ENCODE measurements at regions not wholly inside any gene's neighbourhood (a gene's known extent, or its start where the extent isn't known, plus 50 kb on each side); places are given as distances from the start of the nearest gene placed in this dataset.

- DNase-seq: no peak
These were observed 484.5 kb upstream of the DAB1 start for GRCh38 chr1:57908147-57908890.

GRCh38 chr1:57901208-57901919 is 477.5 kb upstream of the DAB1 start:
- DNase-seq: no peak

GRCh38 chr1:57898531-57898930 is 474.7 kb upstream of the DAB1 start:
- no peak for DNase-seq

- DNase-seq: no peak
These were observed 473.7 kb upstream of the DAB1 start for GRCh38 chr1:57897581-57897980.

- DNase-seq: no peak
These were observed 470.5 kb upstream of the DAB1 start for GRCh38 chr1:57894315-57894714.

GRCh38 chr1:57889676-57890320 is 465.9 kb upstream of the DAB1 start:
- DNase-seq: no peak

- DNase-seq: no peak
These were observed 464.2 kb upstream of the DAB1 start for GRCh38 chr1:57887964-57888491.

GRCh38 chr1:57886376-57886775 is 462.5 kb upstream of the DAB1 start:
- DNase-seq: no peak

GRCh38 chr1:57883642-57883995 is 459.8 kb upstream of the DAB1 start:
- no peak for DNase-seq

GRCh38 chr1:57882934-57883641 is 459.2 kb upstream of the DAB1 start:
- DNase-seq: no peak

GRCh38 chr1:57882072-57882471 is 458.2 kb upstream of the DAB1 start:
- DNase-seq: no peak

GRCh38 chr1:57881639-57882038 is 457.8 kb upstream of the DAB1 start:
- DNase-seq: no peak

- no peak for DNase-seq
These were observed 455.8 kb upstream of the DAB1 start for GRCh38 chr1:57879700-57880099.

GRCh38 chr1:57874418-57874877 is 450.6 kb upstream of the DAB1 start:
- no peak for DNase-seq

- DNase-seq: no peak
These were observed 449.1 kb upstream of the DAB1 start for GRCh38 chr1:57872913-57873312.

- DNase-seq: no peak
These were observed 445.0 kb upstream of the DAB1 start for GRCh38 chr1:57868908-57869307.

- DNase-seq: no peak
These were observed 444.4 kb upstream of the DAB1 start for GRCh38 chr1:57868239-57868638.

GRCh38 chr1:57866998-57867397 is 443.1 kb upstream of the DAB1 start:
- DNase-seq: no peak

- no peak for DNase-seq
These were observed 437.2 kb upstream of the DAB1 start for GRCh38 chr1:57860931-57861565.

- no peak for DNase-seq
These were observed 436.5 kb upstream of the DAB1 start for GRCh38 chr1:57860325-57860724.

- no peak for DNase-seq
These were observed 434.9 kb upstream of the DAB1 start for GRCh38 chr1:57858740-57859139.

- DNase-seq: no peak
These were observed 433.9 kb upstream of the DAB1 start for GRCh38 chr1:57857809-57858208.

- DNase-seq: no peak
These were observed 430.6 kb upstream of the DAB1 start for GRCh38 chr1:57854436-57854835.

Data from right forelimb (tissue), 1 donor.